Erythroblast (primary cell): ENCODE measurements at regions not wholly inside any gene's neighbourhood (a gene's known extent, or its start where the extent isn't known, plus 50 kb on each side); places are given as distances from the start of the nearest gene placed in this dataset.

Experiments
- GATA1 ChIP-seq: IDR thresholded peaks from 2 replicates; pipeline ENCODE4 v1.6.1; 2011; ENCODE audit warnings: low read depth, mild to moderate bottlenecking, control low read depth, low read length, moderate library complexity
- POLR2A ChIP-seq: IDR thresholded peaks from 2 replicates; pipeline ENCODE4 v1.6.1; 2011; ENCODE audit warnings: mild to moderate bottlenecking, low read length

- TF ChIP-seq POLR2A (no peak), GATA1 (no peak)
Observed at GRCh38 chr22:47779474-47779873, 1017.0 kb downstream of the TBC1D22A start.
